ENCODE measurements at regions not wholly inside any gene's neighbourhood (a gene's known extent, or its start where the extent isn't known, plus 50 kb on each side); places are given as distances from the start of the nearest gene placed in this dataset.

- no peak for TF ChIP-seq POLR2A (IDR thresholded peaks at IDR 0.05)
- no peak for TF ChIP-seq CTCF (IDR thresholded peaks at IDR 0.05)
- no peak for TF ChIP-seq POLR2AphosphoS5 (IDR thresholded peaks at IDR 0.05)
Observed at GRCh38 chr2:167851876-167852275, 395.5 kb downstream of the STK39 start.

Data from transverse colon (tissue), 4 donors.